ENCODE measurements at regions not wholly inside any gene's neighbourhood (a gene's known extent, or its start where the extent isn't known, plus 50 kb on each side); places are given as distances from the start of the nearest gene placed in this dataset.
"Not testable (repeated sequence)": the region's sequence is repeated elsewhere in the genome, so short reads cannot be mapped to it uniquely, and the experiment has no call there.

DNA sequence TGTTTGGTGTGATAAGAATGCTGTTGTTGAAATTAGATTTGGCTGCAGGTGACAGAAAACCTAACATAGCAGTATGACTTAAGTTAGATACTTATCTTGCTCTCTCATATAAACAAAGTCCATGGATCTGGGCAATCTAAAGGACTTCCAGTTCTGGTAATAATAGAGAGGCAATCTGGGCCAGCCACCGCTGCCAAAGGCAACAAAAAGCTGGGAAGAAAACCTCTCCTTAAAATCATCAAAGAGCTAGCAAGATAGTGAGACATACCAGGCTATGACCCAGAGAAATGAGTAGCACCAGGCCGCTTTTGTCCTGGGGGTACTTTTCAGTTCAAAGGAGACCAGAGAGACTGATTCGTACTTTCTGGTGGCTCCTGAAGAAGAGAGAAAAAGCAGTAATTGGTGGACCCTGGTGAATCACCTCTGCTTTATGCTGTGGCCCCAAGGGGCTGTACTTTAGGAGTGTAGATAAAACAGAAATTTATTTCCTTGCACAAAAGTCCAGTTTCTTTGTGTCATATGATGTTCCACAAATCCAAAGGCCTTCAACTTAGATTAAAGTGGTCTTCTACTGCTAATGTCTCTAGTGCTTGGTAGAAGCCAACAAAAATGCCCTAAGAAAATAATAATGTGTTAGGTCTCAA is 125.4 kb downstream of the TBX19 start:
- Histone ChIP-seq H3K4me1 (ENCODE audit: insufficient read depth, low read length) (peaks cover 4% of the 10 kb centered on the region), H3K27me3 (ENCODE audit: insufficient read depth, low read length) (no peaks in the 10 kb centered on the region), H2AFZ (ENCODE audit: low read depth, low read length) (no peak overlapping the region), H3K9me3 (ENCODE audit: low read length) (no peaks in the 10 kb centered on the region), H3K4me3 (ENCODE audit: low read length) (no peak overlapping the region), H3K36me3 (ENCODE audit: insufficient read depth, low read length) (no peaks in the 10 kb centered on the region)

DNA sequence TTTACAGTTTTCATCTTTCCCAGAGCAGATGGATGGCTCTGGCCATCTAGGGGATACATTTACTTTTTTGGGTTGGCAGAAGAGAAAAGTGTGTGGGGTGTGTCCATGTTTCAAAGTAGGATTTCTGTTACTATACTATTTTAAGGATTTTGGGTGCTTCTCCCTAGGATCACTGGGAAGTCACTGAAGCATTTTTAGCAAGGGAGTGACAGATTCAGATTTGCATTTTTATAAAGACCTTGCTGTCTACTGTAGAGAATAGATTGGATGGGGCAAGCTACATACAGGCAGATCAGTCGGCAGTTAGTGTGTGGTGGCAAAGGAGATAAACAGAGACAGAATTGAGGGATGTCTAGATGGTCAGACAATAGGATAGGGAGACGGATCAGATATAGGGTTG is 122.5 kb downstream of the TBX19 start:
- Histone ChIP-seq H3K27me3 (ENCODE audit: insufficient read depth, low read length) (no peaks in the 10 kb centered on the region), H3K36me3 (ENCODE audit: insufficient read depth, low read length) (no peaks in the 10 kb centered on the region), H3K4me3 (ENCODE audit: low read length) (no peak overlapping the region), H2AFZ (ENCODE audit: low read depth, low read length) (no peak overlapping the region), H3K9me3 (ENCODE audit: low read length) (no peaks in the 10 kb centered on the region), H3K4me1 (ENCODE audit: insufficient read depth, low read length) (peaks cover 13% of the 10 kb centered on the region)

DNA sequence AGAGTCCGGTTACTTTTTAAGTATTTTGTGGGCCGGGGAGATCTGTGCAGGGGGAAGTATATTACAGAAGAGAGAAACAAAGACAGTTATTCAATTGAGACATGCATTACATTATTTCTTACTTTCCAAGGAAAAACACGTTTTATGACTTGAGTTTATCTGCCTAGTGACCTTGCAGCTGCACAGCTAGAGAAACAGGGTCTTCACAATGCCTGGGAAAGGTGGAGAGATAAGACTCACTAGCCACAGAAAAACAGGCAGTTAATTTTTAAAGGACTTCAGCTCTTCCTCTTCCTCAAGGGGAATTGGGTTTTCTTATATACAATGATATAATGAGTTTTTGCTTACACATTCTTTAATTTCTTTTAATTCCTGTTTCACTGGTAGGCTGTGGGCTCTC is 121.8 kb downstream of the TBX19 start:
- H2AFZ ChIP-seq (ENCODE audit: low read depth, low read length); H3K4me3 ChIP-seq (ENCODE audit: low read length); H3K36me3 ChIP-seq (ENCODE audit: insufficient read depth, low read length); H3K9me3 ChIP-seq (ENCODE audit: low read length); H3K27me3 ChIP-seq (ENCODE audit: insufficient read depth, low read length): not testable (repeated sequence)
- peaks cover 13% of the 10 kb centered on the region for H3K4me1 ChIP-seq (ENCODE audit: insufficient read depth, low read length)

DNA sequence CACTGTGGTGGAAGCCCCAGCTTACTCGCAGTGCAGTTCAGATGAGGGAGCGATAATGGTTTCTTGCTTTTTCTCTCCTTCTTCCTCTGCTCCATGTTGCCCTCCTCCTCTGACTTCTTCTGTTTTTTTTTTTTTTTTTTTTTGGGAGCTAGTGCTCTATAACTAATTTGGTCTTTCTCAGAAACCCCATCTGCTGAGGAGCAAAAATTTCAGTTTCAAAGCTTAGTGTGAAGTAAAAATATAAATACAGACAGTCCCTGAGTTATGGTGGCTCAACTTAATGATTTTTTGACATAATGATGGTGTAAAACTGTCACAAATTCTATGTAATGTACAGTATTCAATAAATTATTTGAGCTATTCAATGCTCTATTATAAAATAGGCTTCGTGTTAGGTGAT is 120.7 kb downstream of the TBX19 start:
- H3K4me1 ChIP-seq (ENCODE audit: insufficient read depth, low read length), result peaks cover 13% of the 10 kb centered on the region
- no peaks in the 10 kb centered on the region for H3K36me3 ChIP-seq (ENCODE audit: insufficient read depth, low read length)
- no peaks in the 10 kb centered on the region for H3K27me3 ChIP-seq (ENCODE audit: insufficient read depth, low read length)
- no peaks in the 10 kb centered on the region for H3K9me3 ChIP-seq (ENCODE audit: low read length)
- no peak overlapping the region for H3K4me3 ChIP-seq (ENCODE audit: low read length)
- H2AFZ ChIP-seq (ENCODE audit: low read depth, low read length), result no peak overlapping the region

DNA sequence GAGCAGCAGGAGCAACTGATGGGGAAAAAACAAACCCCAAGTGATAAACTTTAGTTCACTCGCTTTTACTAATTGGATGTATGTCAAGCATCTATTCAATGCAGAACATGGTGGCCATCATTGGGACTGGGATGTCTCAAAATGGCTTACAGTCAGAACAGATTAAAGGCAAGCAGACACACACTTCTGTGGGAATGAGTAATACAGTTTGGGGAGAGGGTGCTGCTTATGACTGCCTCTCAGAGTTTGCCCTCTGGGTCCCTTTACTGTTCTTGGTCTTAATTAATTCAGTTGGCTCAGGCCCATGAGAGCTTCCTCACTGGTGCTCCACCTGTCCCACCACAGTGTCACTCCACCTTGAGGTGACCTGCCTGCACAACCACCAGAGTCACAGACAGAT is 119.5 kb downstream of the TBX19 start:
- Histone ChIP-seq H3K4me3 (ENCODE audit: low read length) (no peak overlapping the region), H2AFZ (ENCODE audit: low read depth, low read length) (no peak overlapping the region), H3K9me3 (ENCODE audit: low read length) (no peaks in the 10 kb centered on the region), H3K4me1 (ENCODE audit: insufficient read depth, low read length) (peaks cover 13% of the 10 kb centered on the region), H3K27me3 (ENCODE audit: insufficient read depth, low read length) (no peaks in the 10 kb centered on the region), H3K36me3 (ENCODE audit: insufficient read depth, low read length) (no peaks in the 10 kb centered on the region)

DNA sequence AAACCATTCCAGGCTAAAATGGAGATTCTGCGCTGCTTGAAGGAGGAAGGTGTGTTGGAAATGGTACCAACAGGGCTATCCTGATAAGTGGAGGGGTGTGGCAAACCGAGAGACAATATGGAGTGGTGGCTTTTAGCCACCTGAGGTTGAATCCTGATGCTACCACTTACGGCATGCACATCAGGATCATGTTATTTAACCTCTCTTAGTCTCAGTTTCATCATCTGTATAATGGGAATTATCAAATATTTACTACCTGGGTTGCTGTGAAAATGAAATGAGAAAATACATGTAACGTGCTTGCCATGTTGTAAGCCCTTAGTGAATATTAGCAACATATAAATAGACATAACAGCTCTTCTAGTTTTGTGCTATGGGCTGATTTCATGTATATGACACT is 117.1 kb downstream of the TBX19 start:
- no peak overlapping the region for H2AFZ ChIP-seq (ENCODE audit: low read depth, low read length)
- H3K4me1 ChIP-seq (ENCODE audit: insufficient read depth, low read length), result peaks cover 13% of the 10 kb centered on the region
- no peaks in the 10 kb centered on the region for H3K36me3 ChIP-seq (ENCODE audit: insufficient read depth, low read length)
- no peaks in the 10 kb centered on the region for H3K27me3 ChIP-seq (ENCODE audit: insufficient read depth, low read length)
- H3K9me3 ChIP-seq (ENCODE audit: low read length), result no peaks in the 10 kb centered on the region
- H3K4me3 ChIP-seq (ENCODE audit: low read length), result no peak overlapping the region

DNA sequence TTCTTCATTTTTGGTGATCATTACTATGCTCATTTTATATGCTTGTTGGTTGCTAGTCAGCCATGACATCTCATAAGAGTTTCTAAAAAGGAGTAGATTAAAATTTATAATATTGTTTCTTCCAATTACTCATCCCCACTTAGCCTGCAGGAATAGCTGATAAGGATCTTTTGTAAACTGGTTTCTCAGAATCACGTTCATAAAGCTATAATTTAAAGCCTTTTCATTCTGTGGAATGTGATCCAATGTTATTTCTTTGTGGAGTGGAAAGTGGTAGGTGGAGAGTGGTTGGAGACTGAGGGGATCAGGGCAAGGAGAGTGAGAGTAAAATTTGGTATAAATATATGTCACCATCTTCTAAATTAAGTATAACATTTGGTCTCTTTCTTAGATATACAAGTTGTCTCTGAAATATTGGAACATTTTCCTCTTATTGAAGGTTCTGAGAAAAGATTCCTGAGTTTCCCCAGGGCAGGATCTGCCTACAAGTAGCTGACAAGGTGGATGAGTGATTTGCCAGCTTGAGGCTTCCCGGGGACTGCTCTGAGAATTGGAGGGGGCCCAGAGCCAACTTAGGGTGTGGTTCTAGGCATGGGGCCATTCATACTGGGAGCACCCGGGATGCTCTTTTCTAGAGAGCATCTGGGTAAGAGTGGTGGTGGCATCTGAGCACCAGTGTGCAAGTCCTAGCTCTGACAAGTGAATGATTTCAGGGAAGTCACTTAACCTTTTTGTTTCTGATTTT is 116.4 kb downstream of the TBX19 start:
- Histone ChIP-seq H3K4me1 (ENCODE audit: insufficient read depth, low read length) (peaks cover 13% of the 10 kb centered on the region), H2AFZ (ENCODE audit: low read depth, low read length) (no peak overlapping the region), H3K36me3 (ENCODE audit: insufficient read depth, low read length) (no peaks in the 10 kb centered on the region), H3K4me3 (ENCODE audit: low read length) (no peak overlapping the region), H3K9me3 (ENCODE audit: low read length) (no peaks in the 10 kb centered on the region), H3K27me3 (ENCODE audit: insufficient read depth, low read length) (no peaks in the 10 kb centered on the region)

DNA sequence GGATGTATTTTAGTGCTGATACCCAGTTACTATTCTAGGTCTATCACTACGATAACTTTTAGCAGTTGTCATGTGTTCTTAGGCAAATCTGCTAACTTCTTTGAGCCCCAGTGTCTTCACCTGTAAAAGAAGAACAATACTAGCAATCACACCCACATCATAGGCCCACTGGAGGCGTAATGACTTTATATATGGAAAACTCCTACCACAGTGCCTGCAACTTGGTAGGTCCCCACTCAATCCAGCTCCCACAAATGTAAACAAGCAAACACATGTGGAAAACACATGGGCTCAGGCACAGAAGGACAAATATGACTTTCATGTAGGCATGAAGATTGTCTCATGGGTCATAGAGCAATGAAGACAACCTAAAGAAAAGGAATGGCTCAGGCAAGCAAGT is 115.8 kb downstream of the TBX19 start:
- H3K4me3 ChIP-seq (ENCODE audit: low read length), result no peak overlapping the region
- peaks cover 13% of the 10 kb centered on the region for H3K4me1 ChIP-seq (ENCODE audit: insufficient read depth, low read length)
- no peak overlapping the region for H2AFZ ChIP-seq (ENCODE audit: low read depth, low read length)
- H3K9me3 ChIP-seq (ENCODE audit: low read length), result no peaks in the 10 kb centered on the region
- no peaks in the 10 kb centered on the region for H3K36me3 ChIP-seq (ENCODE audit: insufficient read depth, low read length)
- no peaks in the 10 kb centered on the region for H3K27me3 ChIP-seq (ENCODE audit: insufficient read depth, low read length)

DNA sequence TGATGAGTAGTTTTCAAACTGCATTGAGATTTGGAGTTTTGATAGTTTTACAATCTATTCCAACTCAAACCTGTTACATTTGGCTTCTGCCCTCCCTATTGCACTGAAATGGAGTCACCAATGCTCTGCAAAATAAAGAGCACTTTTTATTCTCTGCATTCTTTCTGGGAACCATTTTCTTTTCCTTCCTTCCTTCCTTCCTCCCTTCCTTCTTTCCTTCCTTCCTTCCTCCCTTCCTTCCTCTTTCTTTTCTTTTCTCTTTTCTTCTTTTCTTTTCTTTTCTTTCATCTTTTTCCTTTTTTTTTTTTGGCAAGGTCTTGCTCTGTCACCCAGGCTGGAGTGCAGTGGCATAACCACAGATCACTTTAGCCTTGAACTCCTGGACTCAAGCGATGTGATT is 114.2 kb downstream of the TBX19 start:
- Histone ChIP-seq H3K36me3 (ENCODE audit: insufficient read depth, low read length) (no peaks in the 10 kb centered on the region), H3K9me3 (ENCODE audit: low read length) (no peaks in the 10 kb centered on the region), H3K4me3 (ENCODE audit: low read length) (no peak overlapping the region), H3K27me3 (ENCODE audit: insufficient read depth, low read length) (no peaks in the 10 kb centered on the region), H2AFZ (ENCODE audit: low read depth, low read length) (no peak overlapping the region), H3K4me1 (ENCODE audit: insufficient read depth, low read length) (peaks cover 13% of the 10 kb centered on the region)

DNA sequence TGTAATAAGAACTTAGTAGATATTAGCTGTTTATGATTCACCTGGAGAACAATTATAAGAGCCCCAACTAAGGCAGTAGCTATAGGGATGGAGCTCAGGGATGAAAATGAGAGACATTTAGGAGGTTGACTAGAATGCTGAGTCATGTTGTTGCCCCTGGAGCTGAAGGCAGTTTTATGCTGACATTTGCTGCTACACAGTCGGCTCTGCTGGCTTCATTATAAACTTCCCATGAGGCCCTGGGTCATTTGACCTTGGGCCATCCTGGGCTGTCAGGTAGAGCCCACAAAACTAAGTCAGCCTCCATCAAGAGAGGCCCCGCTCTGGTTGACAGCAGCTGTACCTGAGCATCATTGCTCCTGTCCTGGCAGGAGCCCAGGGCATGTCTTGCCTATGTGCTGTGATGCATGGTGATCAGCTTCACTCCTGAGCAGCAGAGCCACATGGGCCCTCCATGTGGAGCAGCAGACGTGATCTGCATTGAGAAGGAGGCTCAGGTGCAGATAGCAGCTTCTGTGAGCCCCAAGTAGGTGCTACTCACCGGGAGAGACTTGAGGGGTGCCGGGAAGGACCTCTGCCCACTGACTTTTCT is 112.4 kb downstream of the TBX19 start:
- Histone ChIP-seq H2AFZ (ENCODE audit: low read depth, low read length) (no peak overlapping the region), H3K27me3 (ENCODE audit: insufficient read depth, low read length) (no peaks in the 10 kb centered on the region), H3K4me3 (ENCODE audit: low read length) (no peak overlapping the region), H3K36me3 (ENCODE audit: insufficient read depth, low read length) (no peaks in the 10 kb centered on the region), H3K4me1 (ENCODE audit: insufficient read depth, low read length) (no peaks in the 10 kb centered on the region), H3K9me3 (ENCODE audit: low read length) (no peaks in the 10 kb centered on the region)

DNA sequence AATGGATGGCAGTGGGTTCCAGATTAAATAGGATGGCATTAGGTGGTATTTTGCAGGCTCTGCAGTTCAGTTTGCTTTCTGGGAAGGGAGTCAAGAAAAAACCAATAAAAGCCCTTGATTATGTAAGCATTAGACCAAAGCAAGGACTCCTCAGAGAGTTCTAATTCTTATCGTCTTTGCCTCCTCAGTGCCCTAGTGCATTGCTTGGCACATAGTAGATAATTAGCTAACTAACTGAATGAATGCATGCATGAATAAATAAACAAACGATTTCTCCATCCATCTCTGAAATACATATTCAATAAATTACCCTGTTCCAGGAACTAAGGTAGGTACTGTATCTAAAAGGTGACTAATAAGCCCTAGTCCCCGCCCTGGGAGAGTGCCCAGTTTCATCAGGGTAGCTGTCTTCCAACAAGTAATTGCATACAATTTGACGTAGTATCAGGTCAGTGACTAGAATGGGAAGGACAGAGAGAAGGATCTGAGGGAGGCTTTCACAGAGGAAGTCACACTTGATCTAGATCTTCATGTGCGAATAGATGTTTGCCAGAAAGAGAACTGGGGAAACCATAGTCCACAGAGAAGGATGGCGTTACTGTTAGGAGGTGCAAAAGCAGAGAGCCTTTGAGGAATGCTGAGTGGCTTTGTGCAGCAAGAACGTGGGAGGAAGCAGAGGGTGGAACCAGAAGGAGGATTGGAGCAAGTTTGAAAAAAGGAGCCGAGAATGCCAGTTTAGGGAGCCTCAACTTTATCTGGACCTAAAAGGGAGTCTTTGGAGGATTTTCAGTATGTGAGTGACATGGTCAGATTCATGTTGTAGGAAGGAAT is 111.4 kb downstream of the TBX19 start:
- Histone ChIP-seq H3K36me3 (ENCODE audit: insufficient read depth, low read length) (no peaks in the 10 kb centered on the region), H3K4me1 (ENCODE audit: insufficient read depth, low read length) (no peaks in the 10 kb centered on the region), H3K4me3 (ENCODE audit: low read length) (no peak overlapping the region), H2AFZ (ENCODE audit: low read depth, low read length) (no peak overlapping the region), H3K9me3 (ENCODE audit: low read length) (no peaks in the 10 kb centered on the region), H3K27me3 (ENCODE audit: insufficient read depth, low read length) (no peaks in the 10 kb centered on the region)

DNA sequence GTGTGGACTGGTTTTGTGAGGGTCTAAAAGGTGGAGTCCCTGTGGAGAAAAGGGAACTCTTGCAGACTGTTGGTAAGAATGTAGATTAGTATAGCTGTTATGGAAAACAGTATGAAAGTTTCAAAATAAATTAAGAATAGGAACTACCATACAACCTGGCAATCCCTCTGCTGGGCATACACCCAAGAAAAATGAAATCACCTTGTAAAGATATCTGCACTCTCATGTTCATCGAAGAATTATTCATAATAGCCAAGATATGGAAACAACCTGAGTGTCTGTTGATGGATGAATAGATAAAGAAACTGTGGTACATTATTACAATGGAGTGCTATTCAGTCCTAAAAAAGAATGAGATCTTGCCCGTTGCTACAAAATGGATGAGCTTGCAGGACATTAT is 109.6 kb downstream of the TBX19 start:
- H3K36me3 ChIP-seq (ENCODE audit: insufficient read depth, low read length), result no peaks in the 10 kb centered on the region
- no peaks in the 10 kb centered on the region for H3K4me1 ChIP-seq (ENCODE audit: insufficient read depth, low read length)
- H3K4me3 ChIP-seq (ENCODE audit: low read length), result no peak overlapping the region
- peaks cover 6% of the 10 kb centered on the region for H3K27me3 ChIP-seq (ENCODE audit: insufficient read depth, low read length)
- H2AFZ ChIP-seq (ENCODE audit: low read depth, low read length), result no peak overlapping the region
- H3K9me3 ChIP-seq (ENCODE audit: low read length), result peaks cover 3% of the 10 kb centered on the region

Data from neuron (in vitro differentiated cells).